ENCODE measurements at regions not wholly inside any gene's neighbourhood (a gene's known extent, or its start where the extent isn't known, plus 50 kb on each side); places are given as distances from the start of the nearest gene placed in this dataset.

DNA sequence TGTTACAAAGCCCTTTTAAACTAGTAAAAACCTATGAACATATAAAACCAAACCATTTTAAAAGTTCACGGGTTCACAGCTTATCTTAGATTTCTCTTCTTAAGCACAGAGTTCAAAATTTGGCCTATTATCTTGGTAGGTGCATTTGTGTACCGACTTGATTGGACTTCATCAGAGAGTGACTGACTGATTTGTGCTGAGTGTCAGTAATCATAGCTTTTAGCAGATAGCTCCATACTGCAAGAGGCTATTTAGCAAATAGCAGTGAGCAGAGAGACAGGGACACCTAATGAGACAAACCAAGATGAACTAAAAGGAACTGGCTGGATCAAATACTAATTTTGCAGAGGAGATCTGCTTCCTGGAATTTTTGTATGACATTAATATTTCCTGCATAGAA lies 274.5 kb downstream of the PRR16 start:
- DNase-seq (ENCODE audit: low read depth in 4 of 4, low spot score in 3 of 4) = no peak

DNA sequence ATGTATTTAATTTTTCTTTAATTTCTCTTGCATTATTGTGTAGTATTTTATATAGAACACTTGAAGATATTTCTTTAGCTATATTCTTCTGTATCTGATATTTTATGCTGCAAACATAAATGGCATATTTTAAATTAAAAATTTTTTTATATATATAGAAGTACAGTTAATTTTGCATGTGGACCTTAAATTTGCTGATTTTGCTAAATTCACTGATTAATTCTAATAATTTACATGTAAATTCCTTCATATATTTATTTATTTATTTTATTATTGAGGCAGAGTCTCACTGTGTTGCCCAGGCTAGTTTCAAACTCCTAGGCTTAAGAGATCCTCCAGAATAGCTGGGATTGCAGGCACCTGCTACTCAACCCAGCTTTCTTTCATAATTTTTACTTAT lies 276.9 kb downstream of the PRR16 start:
- no peak for DNase-seq (ENCODE audit: low read depth in 4 of 4, low spot score in 3 of 4)

DNA sequence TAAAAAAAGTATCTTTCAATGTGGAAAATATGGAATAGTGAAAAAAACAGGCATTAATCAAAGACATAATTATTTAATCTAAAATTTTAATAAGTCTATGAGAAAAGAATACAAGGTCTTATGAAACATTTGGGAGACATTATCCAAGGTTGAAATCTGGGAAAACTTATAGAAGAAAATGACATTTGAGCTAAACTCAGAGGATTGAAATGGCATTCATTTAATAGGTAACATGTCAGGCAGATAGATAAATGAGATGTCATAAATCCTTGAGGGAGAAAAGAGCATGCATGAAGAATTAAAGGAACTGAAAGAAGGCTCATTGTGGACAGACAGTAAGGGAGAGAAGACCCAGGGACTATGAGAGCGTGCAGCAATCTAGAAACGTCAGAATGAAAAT lies 284.4 kb downstream of the PRR16 start:
- DNase-seq (ENCODE audit: low read depth in 4 of 4, low spot score in 3 of 4) = no peak

DNA sequence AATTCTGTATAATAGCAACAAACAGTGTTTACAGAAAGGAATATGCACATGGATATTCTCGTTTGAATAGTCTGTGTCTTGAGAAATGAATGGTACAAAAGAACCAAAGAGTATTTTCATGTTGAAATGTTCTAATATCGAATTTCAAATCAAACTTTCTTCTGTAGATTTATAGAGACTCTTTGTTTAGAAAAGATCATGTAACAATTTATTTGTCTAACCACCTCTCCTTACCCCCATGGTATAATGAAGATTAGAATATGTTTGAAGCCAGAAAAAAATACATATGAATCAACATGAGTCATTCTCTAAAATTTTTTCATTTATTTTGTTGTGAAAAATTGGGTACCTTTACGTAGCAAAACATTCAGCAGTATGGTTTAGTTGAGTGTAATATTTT lies 285.6 kb downstream of the PRR16 start:
- DNase-seq (ENCODE audit: low read depth in 4 of 4, low spot score in 3 of 4) = no peak

- DNase-seq (ENCODE audit: low read depth in 4 of 4, low spot score in 3 of 4) = no peak
These were observed 295.5 kb downstream of the PRR16 start for GRCh38 chr5:120759587-120759986.

GRCh38 chr5:120761986-120762385 lies 297.9 kb downstream of the PRR16 start:
- DNase-seq (ENCODE audit: low read depth in 4 of 4, low spot score in 3 of 4) = no peak

- no peak for DNase-seq (ENCODE audit: low read depth in 4 of 4, low spot score in 3 of 4)
These were observed 301.1 kb downstream of the PRR16 start for GRCh38 chr5:120765189-120765588.

GRCh38 chr5:120767178-120767820 lies 303.2 kb downstream of the PRR16 start:
- DNase-seq (ENCODE audit: low read depth in 4 of 4, low spot score in 3 of 4) = no peak

- DNase-seq (ENCODE audit: low read depth in 4 of 4, low spot score in 3 of 4) = no peak
These were observed 305.3 kb downstream of the PRR16 start for GRCh38 chr5:120769312-120769872.

GRCh38 chr5:120771202-120771601 lies 307.1 kb downstream of the PRR16 start:
- no peak for DNase-seq (ENCODE audit: low read depth in 4 of 4, low spot score in 3 of 4)

DNA sequence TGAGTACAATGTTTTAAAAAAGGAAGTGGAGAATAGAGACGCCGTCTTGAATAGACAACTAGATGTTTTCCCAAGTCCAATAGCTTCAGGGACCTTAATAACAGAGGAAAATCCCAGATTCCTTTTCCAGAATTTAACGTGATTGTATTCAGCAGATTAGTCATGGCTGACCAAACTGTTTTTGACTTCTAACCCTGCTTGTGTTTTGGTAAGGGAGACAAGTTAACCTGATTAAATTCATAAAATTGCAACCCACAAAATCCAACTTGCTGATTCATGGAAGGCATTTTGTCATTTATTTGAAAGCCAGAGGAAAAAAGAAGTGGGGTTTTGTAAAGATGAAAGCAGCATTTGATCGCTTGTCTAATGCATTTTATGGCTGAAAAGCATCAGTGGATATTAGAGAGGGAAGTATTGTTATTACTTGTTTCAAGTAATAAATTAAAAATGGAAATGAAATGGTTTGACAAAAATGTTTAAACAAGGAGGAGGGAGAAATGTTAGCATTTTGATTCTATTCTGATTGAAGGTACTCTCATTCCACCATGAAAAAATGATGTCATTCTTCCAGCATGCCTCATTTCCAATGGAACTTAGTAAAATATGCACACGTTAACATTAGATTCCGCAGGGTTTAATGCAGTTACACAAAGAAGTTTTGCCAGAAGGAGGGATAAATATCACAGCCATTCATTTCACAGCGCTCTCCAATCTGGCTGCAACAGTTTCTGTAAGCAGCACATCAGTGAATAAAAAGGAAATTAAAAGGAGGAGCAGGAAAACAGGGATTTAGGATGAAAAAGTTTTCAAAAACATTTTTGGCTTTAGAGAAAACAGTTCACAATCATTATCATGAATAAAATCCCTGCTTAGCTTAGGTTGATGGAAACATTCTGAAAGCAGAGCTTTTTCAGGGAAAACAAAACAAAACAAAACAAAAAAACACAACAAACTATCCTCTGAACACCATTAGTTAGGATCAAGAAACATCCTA lies 314.7 kb downstream of the PRR16 start:
- DNase-seq (ENCODE audit: low read depth in 4 of 4, low spot score in 3 of 4) = no peak

GRCh38 chr5:120779674-120780073 lies 315.6 kb downstream of the PRR16 start:
- no peak for DNase-seq (ENCODE audit: low read depth in 4 of 4, low spot score in 3 of 4)

GRCh38 chr5:120788481-120788880 lies 324.4 kb downstream of the PRR16 start:
- DNase-seq (ENCODE audit: low read depth in 4 of 4, low spot score in 3 of 4) = no peak

GRCh38 chr5:120789918-120790317 lies 325.8 kb downstream of the PRR16 start:
- DNase-seq (ENCODE audit: low read depth in 4 of 4, low spot score in 3 of 4) = no peak

GRCh38 chr5:120790339-120790738 lies 326.2 kb downstream of the PRR16 start:
- DNase-seq (ENCODE audit: low read depth in 4 of 4, low spot score in 3 of 4) = no peak

GRCh38 chr5:120792477-120792876 lies 328.4 kb downstream of the PRR16 start:
- DNase-seq (ENCODE audit: low read depth in 4 of 4, low spot score in 3 of 4) = no peak

- DNase-seq (ENCODE audit: low read depth in 4 of 4, low spot score in 3 of 4) = no peak
These were observed 330.0 kb downstream of the PRR16 start for GRCh38 chr5:120794121-120794520.

- DNase-seq (ENCODE audit: low read depth in 4 of 4, low spot score in 3 of 4) = no peak
These were observed 339.2 kb downstream of the PRR16 start for GRCh38 chr5:120803282-120803681.

DNA sequence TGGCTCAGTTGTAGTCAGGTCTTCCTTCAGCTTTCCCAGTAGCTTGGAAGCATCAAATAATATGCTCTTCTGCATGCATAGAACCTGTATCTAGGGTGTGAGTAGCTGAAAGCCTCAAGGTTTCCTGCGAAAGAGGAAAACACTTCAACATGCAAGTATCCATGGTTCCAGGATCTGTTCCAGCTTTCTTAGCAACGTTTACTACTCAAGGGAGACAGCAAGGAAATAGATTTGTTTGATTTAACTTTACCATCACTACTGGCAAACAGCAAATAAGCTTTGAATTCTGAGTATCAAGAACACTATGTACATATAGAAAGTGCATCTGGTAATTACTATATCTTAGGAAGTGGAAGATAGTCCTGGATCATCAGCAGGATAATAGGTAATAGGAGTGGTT lies 341.0 kb downstream of the PRR16 start:
- DNase-seq (ENCODE audit: low read depth in 4 of 4, low spot score in 3 of 4) = no peak

GRCh38 chr5:120806202-120806601 lies 342.1 kb downstream of the PRR16 start:
- no peak for DNase-seq (ENCODE audit: low read depth in 4 of 4, low spot score in 3 of 4)

- DNase-seq (ENCODE audit: low read depth in 4 of 4, low spot score in 3 of 4) = no peak
These were observed 344.0 kb downstream of the PRR16 start for GRCh38 chr5:120808135-120808534.

DNA sequence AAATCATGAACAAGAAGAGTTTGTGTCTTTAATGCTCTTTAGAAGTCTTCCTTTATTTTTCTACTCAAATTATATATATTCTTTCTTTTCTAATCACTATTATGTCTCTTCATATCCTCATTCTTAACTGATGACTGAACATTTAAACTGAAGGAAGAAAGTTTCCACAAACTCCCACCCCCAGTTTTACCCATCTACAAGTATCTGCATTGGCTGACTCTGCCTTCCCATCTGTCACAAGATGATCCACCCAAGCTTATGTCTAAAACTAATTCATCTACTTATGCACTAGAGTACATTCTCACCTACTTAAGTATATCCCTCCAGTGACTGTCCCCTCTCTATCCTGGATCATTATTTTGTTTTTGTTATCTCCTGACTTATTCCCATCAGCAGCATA lies 344.5 kb downstream of the PRR16 start:
- no peak for DNase-seq (ENCODE audit: low read depth in 4 of 4, low spot score in 3 of 4)

Measured in right renal pelvis (tissue), 4 donors.